ENCODE measurements at regions not wholly inside any gene's neighbourhood (a gene's known extent, or its start where the extent isn't known, plus 50 kb on each side); places are given as distances from the start of the nearest gene placed in this dataset.

GRCh38 chr2:175633227-175633626 lies 368.8 kb downstream of the LNPK start:
- no peak overlapping the region for H3K4me3 ChIP-seq (ENCODE audit: low read depth, low read length)
- DNase-seq (ENCODE audit: low read depth) = no peak
- TF ChIP-seq, protein P1, sequence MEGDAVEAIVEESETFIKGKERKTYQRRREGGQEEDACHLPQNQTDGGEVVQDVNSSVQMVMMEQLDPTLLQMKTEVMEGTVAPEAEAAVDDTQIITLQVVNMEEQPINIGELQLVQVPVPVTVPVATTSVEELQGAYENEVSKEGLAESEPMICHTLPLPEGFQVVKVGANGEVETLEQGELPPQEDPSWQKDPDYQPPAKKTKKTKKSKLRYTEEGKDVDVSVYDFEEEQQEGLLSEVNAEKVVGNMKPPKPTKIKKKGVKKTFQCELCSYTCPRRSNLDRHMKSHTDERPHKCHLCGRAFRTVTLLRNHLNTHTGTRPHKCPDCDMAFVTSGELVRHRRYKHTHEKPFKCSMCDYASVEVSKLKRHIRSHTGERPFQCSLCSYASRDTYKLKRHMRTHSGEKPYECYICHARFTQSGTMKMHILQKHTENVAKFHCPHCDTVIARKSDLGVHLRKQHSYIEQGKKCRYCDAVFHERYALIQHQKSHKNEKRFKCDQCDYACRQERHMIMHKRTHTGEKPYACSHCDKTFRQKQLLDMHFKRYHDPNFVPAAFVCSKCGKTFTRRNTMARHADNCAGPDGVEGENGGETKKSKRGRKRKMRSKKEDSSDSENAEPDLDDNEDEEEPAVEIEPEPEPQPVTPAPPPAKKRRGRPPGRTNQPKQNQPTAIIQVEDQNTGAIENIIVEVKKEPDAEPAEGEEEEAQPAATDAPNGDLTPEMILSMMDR (conservative IDR thresholded peaks at IDR 0.05; ENCODE audit: low read depth, low read length) = no peak

- no peak for DNase-seq (ENCODE audit: low read depth)
- H3K4me3 ChIP-seq (ENCODE audit: low read depth, low read length) = no peak overlapping the region
- TF ChIP-seq, protein P1 (conservative IDR thresholded peaks at IDR 0.05; ENCODE audit: low read depth, low read length) = no peak
Observed at GRCh38 chr2:175631245-175631623, 370.8 kb downstream of the LNPK start.

- TF ChIP-seq, protein P1 (conservative IDR thresholded peaks at IDR 0.05; ENCODE audit: low read depth, low read length) = no peak
- no peak overlapping the region for H3K4me3 ChIP-seq (ENCODE audit: low read depth, low read length)
- DNase-seq (ENCODE audit: low read depth) = no peak
Observed at GRCh38 chr2:175630280-175631244, 371.5 kb downstream of the LNPK start.

DNA sequence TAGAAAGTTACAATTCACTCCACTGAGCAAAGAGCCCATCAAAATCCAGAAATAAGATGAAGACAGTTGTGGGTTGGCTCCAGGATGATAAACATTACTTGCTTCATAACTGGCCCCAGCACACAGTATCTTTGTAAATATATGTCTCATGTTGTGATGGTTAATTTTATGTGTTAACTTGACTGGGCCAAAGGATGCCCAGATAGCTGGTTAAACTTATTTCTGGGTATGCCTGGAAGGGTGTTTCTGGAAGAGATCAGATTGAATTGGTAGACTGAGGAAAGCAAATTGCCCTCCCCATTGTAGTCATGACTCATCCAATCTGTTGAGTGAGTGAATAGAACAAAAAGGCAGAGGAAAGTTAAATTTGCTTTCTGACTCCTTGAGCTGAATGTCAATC lies 373.8 kb downstream of the LNPK start:
- H3K4me3 ChIP-seq (ENCODE audit: low read depth, low read length) = no peak overlapping the region
- TF ChIP-seq, protein P1 (conservative IDR thresholded peaks at IDR 0.05; ENCODE audit: low read depth, low read length) = no peak
- DNase-seq (ENCODE audit: low read depth) = no peak

DNA sequence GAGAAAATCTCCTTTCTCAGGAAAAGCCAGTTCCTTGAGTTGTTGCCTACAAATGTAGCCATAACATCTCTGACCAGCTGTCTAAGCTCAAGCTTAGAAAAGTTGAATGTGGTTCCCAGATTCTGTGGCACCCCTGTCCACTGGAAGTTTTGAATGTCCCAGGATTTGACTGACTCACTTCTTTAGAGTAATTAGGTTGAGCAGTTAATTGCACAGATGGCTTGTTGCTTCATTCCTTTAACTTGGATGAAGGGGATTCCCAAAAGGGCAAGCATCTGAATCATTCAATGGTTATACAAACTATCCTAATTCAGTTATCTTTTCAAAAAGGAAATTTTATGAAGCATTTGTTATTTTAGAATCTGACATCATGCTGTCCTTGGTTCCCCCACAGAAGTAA lies 374.7 kb downstream of the LNPK start:
- no peak overlapping the region for H3K4me3 ChIP-seq (ENCODE audit: low read depth, low read length)
- TF ChIP-seq, protein P1 (conservative IDR thresholded peaks at IDR 0.05; ENCODE audit: low read depth, low read length) = no peak
- no peak for DNase-seq (ENCODE audit: low read depth)

GRCh38 chr2:175626796-175627195 lies 375.3 kb downstream of the LNPK start:
- TF ChIP-seq, protein P1 (conservative IDR thresholded peaks at IDR 0.05; ENCODE audit: low read depth, low read length) = no peak
- no peak for DNase-seq (ENCODE audit: low read depth)
- H3K4me3 ChIP-seq (ENCODE audit: low read depth, low read length) = no peak overlapping the region

DNA sequence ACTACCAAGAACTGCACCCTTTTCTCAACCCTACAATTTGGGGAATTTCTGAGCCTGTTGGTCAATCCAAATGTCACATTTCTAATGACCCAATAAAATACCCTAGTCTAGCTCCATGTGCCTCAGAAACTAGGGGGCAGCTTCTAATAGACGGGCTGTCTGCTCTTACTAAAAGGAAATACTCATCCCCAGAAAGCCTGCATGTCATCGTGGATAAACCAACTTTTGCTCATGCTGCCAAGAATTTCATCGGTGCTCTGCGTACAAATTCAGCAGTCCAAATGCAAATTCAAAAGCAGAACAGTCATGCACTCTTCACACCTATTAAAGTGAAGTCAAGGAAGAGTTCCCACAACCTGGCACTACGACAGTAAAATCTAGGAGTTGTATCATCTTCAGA lies 377.3 kb downstream of the LNPK start:
- no peak for DNase-seq (ENCODE audit: low read depth)
- H3K4me3 ChIP-seq (ENCODE audit: low read depth, low read length) = no peak overlapping the region

More for the DNA sequence above, 377.3 kb downstream of the LNPK start:
- TF ChIP-seq, protein P1 (conservative IDR thresholded peaks at IDR 0.05; ENCODE audit: low read depth, low read length) = no peak
